HG03565 (cell line): ENCODE measurements at regions not wholly inside any gene's neighbourhood (a gene's known extent, or its start where the extent isn't known, plus 50 kb on each side); places are given as distances from the start of the nearest gene placed in this dataset.
A peak's percentile ranks its signal among the peaks of the same experiment; 100 is the strongest.

Experiments used
- ATAC-seq: cut with Tn5 transposase; IDR thresholded peaks from one replicate; pipeline ENCODE4 v1.9.1; 2021; ENCODE audit warnings: mild to moderate bottlenecking, moderate library complexity; ENCODE audit not compliant: unreplicated experiment

DNA sequence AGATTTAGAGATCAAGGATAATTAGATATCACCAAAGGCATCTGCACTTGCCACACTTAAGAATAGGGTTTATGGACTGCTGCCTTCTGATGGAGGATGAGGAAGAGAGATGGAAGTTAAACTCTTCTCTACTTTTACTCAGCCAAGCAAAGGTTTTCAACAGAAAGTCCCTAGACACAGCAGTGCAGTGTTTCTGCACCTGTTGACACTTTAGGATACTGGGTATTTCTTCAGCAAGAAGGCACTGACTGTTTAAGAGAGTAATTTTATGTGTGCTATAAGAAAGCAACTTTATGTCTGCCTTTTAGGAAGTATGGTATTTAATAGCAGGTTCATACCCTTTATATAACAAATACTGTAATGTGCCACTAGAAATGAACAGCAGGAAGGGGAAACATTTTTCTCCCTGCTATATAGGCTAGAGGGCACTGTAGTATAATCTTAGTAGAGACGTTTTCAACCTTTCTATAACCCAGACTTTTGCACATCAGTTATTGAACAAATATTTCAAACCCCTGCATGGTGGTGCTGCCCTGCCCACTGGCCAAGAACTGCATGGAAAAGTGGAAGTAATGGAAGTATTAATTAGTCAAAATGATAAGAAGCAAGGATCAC is 225.0 kb upstream of the GRIP1 start:
- no peak for ATAC-seq

DNA sequence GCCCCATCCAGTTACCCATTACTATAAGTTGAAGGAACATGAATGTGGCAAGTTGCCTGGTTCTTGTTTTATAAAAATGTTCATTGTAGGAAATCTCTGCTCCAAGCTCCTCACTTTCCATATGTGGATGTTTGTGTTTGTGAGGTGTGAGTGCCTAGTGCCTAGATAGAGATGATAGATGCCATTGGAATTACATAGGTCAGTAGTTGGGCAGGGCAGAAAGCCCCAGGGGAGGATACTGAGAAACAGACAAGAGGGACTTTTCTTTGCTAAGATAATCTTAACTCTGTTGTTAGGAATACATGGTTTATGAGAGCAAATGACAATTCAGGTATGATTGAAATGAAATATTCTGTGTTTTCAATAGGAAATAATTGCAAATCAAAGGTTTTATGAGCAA is 226.3 kb upstream of the GRIP1 start:
- no peak for ATAC-seq

DNA sequence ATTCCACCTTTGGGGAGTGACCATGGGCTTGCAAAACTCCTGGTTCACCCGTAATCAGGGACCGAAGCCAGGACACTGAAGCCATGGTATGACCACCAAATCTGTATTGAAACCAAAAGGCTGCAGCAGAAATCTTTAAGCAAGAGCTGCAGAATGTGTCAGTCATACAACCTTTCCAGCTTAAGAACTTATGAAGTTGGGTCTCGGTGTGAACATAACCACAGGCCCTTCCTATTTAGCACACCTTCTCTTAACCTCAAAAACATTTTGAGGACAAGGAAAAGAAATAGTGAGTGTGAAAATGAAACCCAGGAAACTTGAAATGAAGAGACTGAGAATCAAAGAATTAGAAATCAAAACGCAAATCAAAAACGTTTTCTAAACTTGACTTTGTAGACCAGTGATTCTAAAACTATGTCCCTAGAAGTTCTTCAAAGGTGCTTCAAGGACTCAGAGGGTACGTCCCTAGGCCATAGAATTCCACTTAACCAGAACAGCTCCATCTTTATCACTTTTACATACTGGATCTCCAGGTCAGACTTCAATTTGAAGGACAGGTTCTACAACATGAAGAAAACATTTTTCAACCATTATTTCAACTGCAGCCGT is 231.6 kb upstream of the GRIP1 start:
- no peak for ATAC-seq

- no peak for ATAC-seq
Observed at GRCh38 chr12:66915306-66915904, 236.5 kb upstream of the GRIP1 start.

- no peak for ATAC-seq
Observed at GRCh38 chr12:66916189-66916588, 237.3 kb upstream of the GRIP1 start.

DNA sequence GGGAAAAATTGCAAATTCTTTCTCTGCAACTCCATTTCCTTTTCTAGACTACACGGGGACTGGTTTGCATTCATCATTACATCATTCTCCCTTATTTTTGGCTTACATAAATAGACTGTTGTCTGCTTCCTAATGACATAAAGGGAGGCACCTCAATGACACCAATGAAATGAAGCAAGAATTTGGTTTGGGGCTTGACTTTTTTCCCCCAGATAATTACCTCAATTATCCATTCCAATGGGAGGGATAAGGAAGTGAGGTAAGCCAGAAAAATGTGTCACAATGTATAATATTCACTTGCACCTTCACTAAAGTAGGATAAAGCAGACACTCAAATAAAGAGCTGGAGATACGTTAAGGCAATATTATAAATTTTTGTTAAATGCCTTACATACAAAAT is 240.6 kb upstream of the GRIP1 start:
- no peak for ATAC-seq

GRCh38 chr12:66920205-66920604 is 241.3 kb upstream of the GRIP1 start:
- no peak for ATAC-seq

DNA sequence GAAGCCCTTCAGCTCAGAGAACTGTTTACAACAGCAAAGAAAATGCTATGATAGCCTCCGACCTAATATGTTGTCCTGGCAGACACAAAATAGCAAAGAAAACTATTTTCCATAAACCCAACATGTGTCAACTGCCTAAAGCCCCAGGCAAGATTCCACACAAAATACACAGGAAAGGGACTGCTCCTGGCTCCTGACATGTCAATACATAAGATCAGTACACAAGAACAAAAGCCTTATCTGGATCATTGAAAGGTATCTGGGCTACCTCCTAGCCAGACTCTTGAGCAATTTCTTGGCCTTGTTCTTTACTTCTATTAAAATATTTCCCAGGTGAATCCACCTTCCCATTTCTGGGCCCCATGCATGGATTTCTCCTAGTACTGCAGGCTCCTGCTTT is 242.3 kb upstream of the GRIP1 start:
- ATAC-seq = no peak

- ATAC-seq = no peak
Observed at GRCh38 chr12:66925083-66925482, 246.2 kb upstream of the GRIP1 start.

GRCh38 chr12:66929121-66929520 is 250.2 kb upstream of the GRIP1 start:
- ATAC-seq = peak; percentile 48

GRCh38 chr12:66931091-66931490 is 252.2 kb upstream of the GRIP1 start:
- no peak for ATAC-seq

DNA sequence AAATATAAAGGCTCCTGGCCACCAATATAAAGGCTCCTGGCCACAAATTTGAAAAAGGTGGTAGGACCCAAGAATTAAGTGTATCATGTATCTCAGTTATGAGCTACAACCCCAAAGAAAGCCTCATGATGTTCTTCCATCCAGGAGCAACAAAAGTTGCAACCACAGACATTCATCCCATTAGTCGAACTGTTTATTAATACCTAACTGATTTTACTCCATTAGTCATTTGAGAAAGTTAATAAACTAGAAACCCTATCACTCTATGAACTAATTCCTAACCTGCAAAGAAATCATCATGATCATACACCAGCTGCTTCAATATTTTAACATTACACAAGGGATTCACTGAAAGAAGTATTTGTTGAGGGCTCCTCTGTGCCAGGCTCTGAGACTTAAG is 253.2 kb upstream of the GRIP1 start:
- ATAC-seq = no peak

- ATAC-seq = no peak
Observed at GRCh38 chr12:66934302-66935062, 255.6 kb upstream of the GRIP1 start.

GRCh38 chr12:66941150-66941549 is 262.3 kb upstream of the GRIP1 start:
- no peak for ATAC-seq

GRCh38 chr12:66942741-66943465 is 264.0 kb upstream of the GRIP1 start:
- no peak for ATAC-seq

DNA sequence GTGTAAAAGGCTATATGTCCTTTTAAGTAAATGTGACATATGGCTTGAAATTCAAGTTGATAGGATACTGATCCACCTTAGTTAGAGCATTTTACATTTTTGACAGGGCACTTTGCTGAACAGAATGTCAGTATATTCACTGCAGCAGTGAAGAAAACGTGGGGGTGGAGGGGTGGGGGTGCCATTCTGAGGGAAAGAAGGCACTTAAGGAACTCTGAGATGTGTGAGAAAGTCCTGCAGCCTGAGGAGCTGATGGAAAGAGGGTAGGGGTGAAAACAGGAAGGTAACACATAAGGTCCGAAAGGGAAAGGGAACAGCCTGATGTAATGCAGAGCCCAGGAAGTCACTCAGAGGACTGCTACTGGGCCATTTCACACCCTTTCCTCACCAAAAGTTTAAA is 265.5 kb upstream of the GRIP1 start:
- ATAC-seq = no peak

DNA sequence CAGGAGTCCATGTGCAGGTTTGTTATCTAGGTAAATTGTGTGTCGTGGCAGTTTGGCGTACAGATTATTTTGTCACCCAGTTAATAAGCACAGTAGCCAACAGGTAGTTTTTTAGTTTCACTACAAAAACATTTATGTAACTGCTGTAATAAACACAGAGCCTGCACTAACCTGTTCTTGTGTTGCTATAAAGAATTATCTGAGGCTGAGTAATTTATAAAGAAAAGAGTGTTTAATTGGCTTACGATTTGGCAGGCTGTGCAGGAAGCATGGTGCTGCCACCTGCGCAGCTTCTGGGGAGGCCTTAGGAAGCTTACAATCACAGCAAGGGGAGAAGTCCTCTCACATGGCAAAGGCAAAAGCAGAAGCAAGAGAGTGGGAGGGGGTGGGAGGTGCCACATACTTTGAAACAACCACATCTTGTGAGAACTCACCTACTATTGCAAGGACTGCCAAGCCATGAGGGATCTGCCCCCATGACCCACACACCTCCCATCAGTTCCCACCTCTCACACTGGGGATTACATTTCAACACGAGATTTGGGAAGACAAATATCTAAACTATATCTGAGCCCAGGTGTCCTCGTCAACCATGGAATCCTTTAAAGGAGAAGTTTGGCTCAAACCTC is 266.4 kb upstream of the GRIP1 start:
- no peak for ATAC-seq

GRCh38 chr12:66947119-66947518 is 268.2 kb upstream of the GRIP1 start:
- no peak for ATAC-seq

- ATAC-seq = no peak
Observed at GRCh38 chr12:66952668-66953067, 273.8 kb upstream of the GRIP1 start.

- no peak for ATAC-seq
Observed at GRCh38 chr12:66956300-66956699, 277.4 kb upstream of the GRIP1 start.

- no peak for ATAC-seq
Observed at GRCh38 chr12:66959276-66959675, 280.4 kb upstream of the GRIP1 start.
